ENCODE measurements at regions not wholly inside any gene's neighbourhood (a gene's known extent, or its start where the extent isn't known, plus 50 kb on each side); places are given as distances from the start of the nearest gene placed in this dataset.

- DNase-seq (no peak), ATAC-seq (ENCODE audit: low read depth) (no peak)
- TF ChIP-seq CTCF (IDR thresholded peaks at IDR 0.05) = no peak
- ChIA-PET CTCF (no interaction called here), POLR2A (no interaction called here)
- no peak overlapping the region for H3K4me3 Mint-ChIP-seq
- no peak overlapping the region for H3K27ac Mint-ChIP-seq
- intact Hi-C loops (cut with micrococcal nuclease) = no loop called here
- no peaks in the 10 kb centered on the region for H3K4me1 Mint-ChIP-seq
- H3K9me3 Mint-ChIP-seq = no peaks in the 10 kb centered on the region
- H3K36me3 Mint-ChIP-seq (ENCODE audit: low read depth) = no peaks in the 10 kb centered on the region
- peaks cover 3% of the 10 kb centered on the region for H3K27me3 Mint-ChIP-seq
These were observed 123.7 kb upstream of the DHRS4 start for GRCh38 chr14:23829736-23830471.

DNA sequence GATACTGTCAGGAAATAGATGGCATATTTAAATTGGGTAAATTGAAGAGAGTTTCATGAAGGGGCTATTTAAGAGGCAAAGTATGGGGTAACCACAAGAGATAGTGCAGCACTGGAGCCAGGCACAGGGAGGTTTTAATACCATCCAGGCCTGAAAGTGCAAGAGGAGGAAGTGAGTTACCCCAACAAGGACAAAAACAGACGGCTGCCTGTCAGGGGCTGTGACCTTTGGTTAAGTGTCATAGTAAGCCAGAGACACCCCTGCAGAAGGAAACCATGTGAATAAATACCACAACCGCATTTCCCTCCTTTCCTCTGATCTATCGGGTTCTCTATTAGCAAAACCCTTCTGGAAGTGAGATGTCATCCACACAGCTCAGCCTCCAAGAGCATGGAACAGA is 122.0 kb upstream of the DHRS4 start:
- intact Hi-C loops (cut with micrococcal nuclease) = no loop called here
- H3K4me1 Mint-ChIP-seq = no peaks in the 10 kb centered on the region
- H3K9me3 Mint-ChIP-seq = no peaks in the 10 kb centered on the region
- no peak for DNase-seq
- ChIA-PET CTCF (no interaction called here), POLR2A (no interaction called here)
- peaks cover 3% of the 10 kb centered on the region for H3K27me3 Mint-ChIP-seq
- no peaks in the 10 kb centered on the region for H3K36me3 Mint-ChIP-seq (ENCODE audit: low read depth)
- H3K27ac Mint-ChIP-seq = no peak overlapping the region
- no peak for ATAC-seq (ENCODE audit: low read depth)
- no peak for TF ChIP-seq CTCF (IDR thresholded peaks at IDR 0.05)
- no peak overlapping the region for H3K4me3 Mint-ChIP-seq

DNA sequence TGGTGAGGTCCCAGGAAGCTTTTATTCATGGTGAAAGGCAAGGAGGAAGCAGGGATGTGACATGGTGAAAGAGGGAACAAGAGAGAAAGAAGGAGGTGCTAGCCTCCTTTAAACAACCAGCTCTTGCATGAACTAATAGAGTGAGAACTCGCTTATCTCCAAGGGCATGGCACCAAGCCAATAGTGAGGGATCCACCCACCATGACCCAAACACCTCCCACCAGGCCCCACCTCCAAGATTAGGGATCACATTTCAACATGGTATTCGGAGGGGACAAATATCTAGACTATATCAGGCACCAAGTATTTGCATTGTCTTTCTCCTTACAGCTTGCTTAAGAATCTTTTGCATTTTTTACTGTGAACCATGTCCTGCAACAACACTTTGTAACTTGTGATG is 91.9 kb upstream of the DHRS4 start:
- no peak for ATAC-seq (ENCODE audit: low read depth)
- no peaks in the 10 kb centered on the region for H3K36me3 Mint-ChIP-seq (ENCODE audit: low read depth)
- no peak for TF ChIP-seq CTCF (IDR thresholded peaks at IDR 0.05)
- ChIA-PET CTCF (no interaction called here), POLR2A (no interaction called here)
- H3K4me3 Mint-ChIP-seq = no peak overlapping the region
- no peak for DNase-seq
- no peaks in the 10 kb centered on the region for H3K4me1 Mint-ChIP-seq
- no peak overlapping the region for H3K27ac Mint-ChIP-seq
- H3K27me3 Mint-ChIP-seq = peaks cover 6% of the 10 kb centered on the region
- H3K9me3 Mint-ChIP-seq = no peaks in the 10 kb centered on the region
- intact Hi-C loops (cut with micrococcal nuclease) = no loop called here

GRCh38 chr14:23862513-23862912 is 91.1 kb upstream of the DHRS4 start:
- Mint-ChIP-seq H3K27ac (no peak overlapping the region), H3K36me3 (ENCODE audit: low read depth) (no peaks in the 10 kb centered on the region), H3K9me3 (no peaks in the 10 kb centered on the region), H3K4me3 (no peak overlapping the region), H3K27me3 (peaks cover 14% of the 10 kb centered on the region), H3K4me1 (no peaks in the 10 kb centered on the region)
- ATAC-seq (ENCODE audit: low read depth) (no peak), DNase-seq (no peak)
- TF ChIP-seq CTCF (IDR thresholded peaks at IDR 0.05) = no peak
- intact Hi-C loops (cut with micrococcal nuclease) = no loop called here
- ChIA-PET CTCF (no interaction called here), POLR2A (no interaction called here)

DNA sequence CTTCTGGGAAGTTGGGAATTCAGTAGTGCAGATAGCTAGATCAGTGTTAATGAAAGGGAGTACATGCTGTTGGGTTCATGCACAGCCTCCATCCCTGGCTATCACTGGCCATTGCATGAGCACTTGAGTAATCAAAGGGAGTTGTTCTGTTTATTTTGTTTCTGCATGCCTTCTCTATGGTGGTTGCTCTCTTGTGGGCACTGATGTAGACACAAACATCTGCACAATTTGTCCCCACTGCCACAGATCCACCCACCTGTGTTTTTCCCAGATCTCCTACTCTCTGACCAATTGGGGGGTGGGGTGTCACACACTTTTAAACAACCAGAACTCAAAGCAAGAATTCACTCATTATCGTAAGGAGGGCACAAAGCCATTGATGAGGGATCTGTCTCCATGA is 89.7 kb upstream of the DHRS4 start:
- DNase-seq (no peak), ATAC-seq (ENCODE audit: low read depth) (no peak)
- no peak overlapping the region for H3K4me3 Mint-ChIP-seq
- TF ChIP-seq CTCF (IDR thresholded peaks at IDR 0.05) = no peak
- ChIA-PET CTCF (no interaction called here), POLR2A (no interaction called here)
- H3K4me1 Mint-ChIP-seq = no peaks in the 10 kb centered on the region
- H3K9me3 Mint-ChIP-seq = no peaks in the 10 kb centered on the region
- no peak overlapping the region for H3K27ac Mint-ChIP-seq
- intact Hi-C loops (cut with micrococcal nuclease) = no loop called here
- H3K36me3 Mint-ChIP-seq (ENCODE audit: low read depth) = no peaks in the 10 kb centered on the region
- peaks cover 14% of the 10 kb centered on the region for H3K27me3 Mint-ChIP-seq

Measured in activated B cell treated with CpG ODN at 0.5 μM for 24 hours (primary cell).